H54 (cell line): ENCODE measurements at regions not wholly inside any gene's neighbourhood (a gene's known extent, or its start where the extent isn't known, plus 50 kb on each side); places are given as distances from the start of the nearest gene placed in this dataset.
"Not testable (repeated sequence)": the region's sequence is repeated elsewhere in the genome, so short reads cannot be mapped to it uniquely, and the experiment has no call there.

Source experiments
- DNase-seq: peaks from one replicate; pipeline ENCODE4 v3.0.0; 2011; ENCODE audit warnings: low spot score, mixed read lengths; ENCODE audit not compliant: insufficient read length
- FAIRE-seq: peaks from 3 replicates; lab custom pipeline; 2011; peaks lifted over from hg19 to GRCh38; lab: Jason Lieb, UNC
- POLR2A ChIP-seq: IDR thresholded peaks from 2 replicates; pipeline ENCODE4 v1.6.1; 2011; ENCODE audit warnings: low read depth, mild to moderate bottlenecking, low read length

- no peak for TF ChIP-seq POLR2A
- FAIRE-seq (no peak), DNase-seq (no peak)
Measured at GRCh38 chr2:40043641-40044040, 264.6 kb upstream of the THUMPD2 start.

GRCh38 chr2:40043191-40043590 lies 264.1 kb upstream of the THUMPD2 start:
- DNase-seq (no peak), FAIRE-seq (no peak)
- TF ChIP-seq POLR2A, result no peak

DNA sequence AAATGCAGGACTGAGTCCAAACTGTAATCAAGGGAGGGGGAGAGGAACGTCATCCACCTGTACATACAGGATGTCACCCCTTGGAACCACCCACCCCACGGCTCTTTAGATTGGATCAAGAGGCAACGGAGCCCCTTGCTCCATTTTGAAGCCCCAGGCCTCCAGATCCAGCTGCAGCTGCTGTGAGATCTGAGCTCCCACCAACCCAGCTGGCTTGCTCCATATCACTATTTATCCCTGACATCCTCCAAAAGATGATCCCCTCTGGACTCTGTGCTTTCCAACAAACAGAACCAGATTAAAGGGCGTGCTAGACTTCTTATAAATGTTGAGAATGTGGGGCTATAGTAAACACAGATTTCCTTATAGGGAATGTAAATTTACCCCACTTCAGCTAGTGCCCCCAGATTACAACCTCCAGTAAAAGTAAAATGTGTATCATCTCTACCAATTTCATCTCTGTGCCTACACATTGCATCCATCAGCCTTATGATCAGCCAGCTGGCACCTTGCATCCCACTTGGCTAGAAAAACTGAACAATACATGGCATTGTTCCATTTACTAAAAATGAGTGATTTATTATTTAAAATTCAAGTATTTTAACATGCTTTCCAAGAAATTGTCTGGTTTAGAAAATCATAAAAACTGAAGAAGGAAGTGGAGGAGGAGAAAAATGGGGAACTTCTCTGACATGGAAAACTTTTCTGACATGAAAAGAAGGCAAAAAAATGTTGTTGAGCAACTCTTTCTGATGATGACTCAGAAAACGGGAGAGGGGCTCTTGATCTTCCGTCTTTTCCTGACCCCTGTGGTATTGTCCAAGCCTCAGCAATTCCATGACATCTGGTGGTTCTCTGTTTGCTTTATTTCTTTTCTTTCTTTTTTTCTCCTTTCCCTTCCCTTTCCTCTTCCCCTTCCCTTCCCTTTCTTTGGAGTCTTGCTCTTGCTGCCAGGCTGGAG lies 262.6 kb upstream of the THUMPD2 start:
- TF ChIP-seq POLR2A, result no peak
- DNase-seq (no peak), FAIRE-seq (no peak)

GRCh38 chr2:40039549-40039948 lies 260.5 kb upstream of the THUMPD2 start:
- no peak for TF ChIP-seq POLR2A
- FAIRE-seq, result no peak

GRCh38 chr2:40038646-40039045 lies 259.6 kb upstream of the THUMPD2 start:
- FAIRE-seq, result no peak
- no peak for TF ChIP-seq POLR2A
- no peak for DNase-seq

More at GRCh38 chr2:40039549-40039948, 260.5 kb upstream of the THUMPD2 start:
- DNase-seq, result no peak

DNA sequence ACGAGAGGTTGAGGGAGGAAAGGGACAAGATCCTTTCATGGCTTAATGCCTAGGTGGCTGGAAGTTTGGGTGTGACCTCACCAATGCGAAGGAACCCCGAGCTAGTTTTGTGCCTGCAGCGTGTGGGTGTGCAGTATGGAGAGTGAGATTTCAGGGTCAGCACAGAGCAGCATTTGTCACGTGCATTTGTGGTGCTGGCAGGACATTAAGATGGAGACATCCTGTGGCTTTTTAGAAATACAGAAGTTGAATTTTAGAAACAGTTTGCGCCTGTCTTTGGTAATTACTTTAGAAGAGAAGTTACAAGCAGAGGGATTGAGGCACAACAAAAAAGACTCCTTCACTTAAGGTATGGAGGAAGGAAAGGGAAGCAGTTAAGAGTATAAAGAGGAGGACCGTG lies 258.2 kb upstream of the THUMPD2 start:
- FAIRE-seq (no peak), DNase-seq (no peak)
- TF ChIP-seq POLR2A, result no peak

DNA sequence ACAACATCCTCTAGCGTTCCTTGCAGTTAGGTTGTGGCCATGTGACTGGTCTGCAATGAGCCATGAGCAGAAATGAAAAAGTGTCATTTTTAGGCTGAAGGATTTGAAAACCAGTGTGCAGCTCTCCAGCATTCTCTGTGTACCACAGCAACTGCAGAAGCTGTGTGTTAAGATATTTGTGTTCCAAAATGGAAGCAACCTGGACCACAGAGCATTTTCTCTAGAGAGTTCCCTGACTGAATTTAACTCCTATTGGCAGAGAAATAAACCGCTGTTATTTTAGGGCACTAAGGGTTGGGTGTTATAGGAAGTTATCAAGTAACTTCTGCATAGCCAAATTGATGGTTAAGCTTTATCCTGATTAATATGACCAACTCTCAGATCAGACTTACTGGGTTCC lies 257.2 kb upstream of the THUMPD2 start:
- FAIRE-seq, result no peak
- DNase-seq, result no peak
- TF ChIP-seq POLR2A, result no peak

- DNase-seq (no peak), FAIRE-seq (no peak)
- no peak for TF ChIP-seq POLR2A
Measured at GRCh38 chr2:40034801-40035200, 255.7 kb upstream of the THUMPD2 start.

GRCh38 chr2:40034198-40034597 lies 255.1 kb upstream of the THUMPD2 start:
- no peak for TF ChIP-seq POLR2A
- no peak for FAIRE-seq
- DNase-seq, result no peak

DNA sequence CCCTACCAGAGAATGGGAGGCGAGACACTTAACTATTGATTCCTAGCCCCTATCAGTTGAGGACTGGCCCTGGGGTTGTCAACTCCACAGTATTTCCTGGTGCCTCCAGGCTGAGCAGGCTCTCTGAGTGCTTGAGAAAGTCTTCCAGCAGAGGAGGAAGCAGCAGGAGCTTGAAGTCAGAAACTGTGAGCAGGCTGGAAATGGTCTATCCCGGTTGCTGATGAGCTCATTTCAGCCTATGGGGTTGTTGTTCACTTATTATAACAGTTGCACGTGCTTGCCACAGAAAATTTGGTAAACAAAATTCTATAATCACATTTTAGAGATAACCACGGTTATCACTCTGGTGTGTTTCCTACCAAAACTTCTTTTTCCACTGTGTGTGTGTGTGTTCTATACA lies 254.7 kb upstream of the THUMPD2 start:
- no peak for FAIRE-seq
- TF ChIP-seq POLR2A, result no peak

GRCh38 chr2:40032650-40033319 lies 253.7 kb upstream of the THUMPD2 start:
- peak; percentile 96 for FAIRE-seq
- peak; percentile 9 for DNase-seq
- TF ChIP-seq POLR2A, result no peak

More for the DNA sequence above, 254.7 kb upstream of the THUMPD2 start:
- no peak for DNase-seq

GRCh38 chr2:40030456-40030975 lies 251.5 kb upstream of the THUMPD2 start:
- TF ChIP-seq POLR2A, result no peak
- DNase-seq (no peak), FAIRE-seq (no peak)

- no peak for DNase-seq
- FAIRE-seq, result no peak
- TF ChIP-seq POLR2A, result no peak
Measured at GRCh38 chr2:40028792-40029488, 249.9 kb upstream of the THUMPD2 start.

GRCh38 chr2:40027968-40028367 lies 248.9 kb upstream of the THUMPD2 start:
- no peak for TF ChIP-seq POLR2A
- FAIRE-seq (no peak), DNase-seq (no peak)

- not testable (repeated sequence) for FAIRE-seq, DNase-seq
Measured at GRCh38 chr2:40025276-40025675, 246.2 kb upstream of the THUMPD2 start.
